PC-3 (cell line): ENCODE measurements at regions not wholly inside any gene's neighbourhood (a gene's known extent, or its start where the extent isn't known, plus 50 kb on each side); places are given as distances from the start of the nearest gene placed in this dataset.

ENCODE experiments used
- CTCF ChIP-seq: fragments of 300-600 bp; sonication (generic); conservative IDR thresholded peaks from 2 replicates; pipeline ENCODE4 v1.5.1; 2017; ENCODE audit warnings: antibody characterized with exemption, low read depth, mild to moderate bottlenecking, low read length
- EZH2 ChIP-seq: fragments of 300-600 bp; sonication (generic); IDR thresholded peaks from one replicate; pipeline ENCODE4 v1.6.1; 2017; ENCODE audit warnings: antibody characterized with exemption, mild to moderate bottlenecking, low read length; ENCODE audit not compliant: unreplicated experiment

GRCh38 chr5:12616093-12616492 is 711.8 kb upstream of the CTNND2 start:
- TF ChIP-seq CTCF: no peak
- TF ChIP-seq EZH2: no peak
